ENCODE measurements at regions not wholly inside any gene's neighbourhood (a gene's known extent, or its start where the extent isn't known, plus 50 kb on each side); places are given as distances from the start of the nearest gene placed in this dataset.

DNA sequence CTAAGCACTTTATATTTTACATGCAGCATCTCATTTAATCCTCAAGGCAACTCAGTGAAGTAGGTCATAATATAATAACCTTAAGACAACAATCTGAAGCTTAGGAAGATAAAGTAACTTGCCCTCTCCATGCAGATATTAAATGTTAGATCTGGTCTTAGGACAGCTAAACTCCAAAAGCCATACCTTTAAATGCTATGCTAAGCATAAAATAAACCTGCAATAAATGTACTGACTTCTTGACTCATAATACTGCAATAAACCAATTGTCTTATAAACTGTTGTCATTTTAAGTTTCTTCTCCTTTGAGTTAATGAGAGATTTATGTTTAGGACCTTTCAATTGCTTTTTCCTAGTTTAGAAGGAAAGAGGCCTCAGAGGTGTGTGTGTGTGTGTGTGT, 102.2 kb upstream of the MIER3 start:
- TF ChIP-seq, protein P1, sequence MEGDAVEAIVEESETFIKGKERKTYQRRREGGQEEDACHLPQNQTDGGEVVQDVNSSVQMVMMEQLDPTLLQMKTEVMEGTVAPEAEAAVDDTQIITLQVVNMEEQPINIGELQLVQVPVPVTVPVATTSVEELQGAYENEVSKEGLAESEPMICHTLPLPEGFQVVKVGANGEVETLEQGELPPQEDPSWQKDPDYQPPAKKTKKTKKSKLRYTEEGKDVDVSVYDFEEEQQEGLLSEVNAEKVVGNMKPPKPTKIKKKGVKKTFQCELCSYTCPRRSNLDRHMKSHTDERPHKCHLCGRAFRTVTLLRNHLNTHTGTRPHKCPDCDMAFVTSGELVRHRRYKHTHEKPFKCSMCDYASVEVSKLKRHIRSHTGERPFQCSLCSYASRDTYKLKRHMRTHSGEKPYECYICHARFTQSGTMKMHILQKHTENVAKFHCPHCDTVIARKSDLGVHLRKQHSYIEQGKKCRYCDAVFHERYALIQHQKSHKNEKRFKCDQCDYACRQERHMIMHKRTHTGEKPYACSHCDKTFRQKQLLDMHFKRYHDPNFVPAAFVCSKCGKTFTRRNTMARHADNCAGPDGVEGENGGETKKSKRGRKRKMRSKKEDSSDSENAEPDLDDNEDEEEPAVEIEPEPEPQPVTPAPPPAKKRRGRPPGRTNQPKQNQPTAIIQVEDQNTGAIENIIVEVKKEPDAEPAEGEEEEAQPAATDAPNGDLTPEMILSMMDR (IDR thresholded peaks at IDR 0.05; ENCODE audit: low read depth, low read length), result no peak
- no peak for TF ChIP-seq POLR2A (IDR thresholded peaks at IDR 0.05; ENCODE audit: extremely low read depth, insufficient read length)
- TF ChIP-seq, protein P2, sequence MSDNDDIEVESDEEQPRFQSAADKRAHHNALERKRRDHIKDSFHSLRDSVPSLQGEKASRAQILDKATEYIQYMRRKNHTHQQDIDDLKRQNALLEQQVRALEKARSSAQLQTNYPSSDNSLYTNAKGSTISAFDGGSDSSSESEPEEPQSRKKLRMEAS (IDR thresholded peaks at IDR 0.05; ENCODE audit: low read depth, low read length), result no peak
- TF ChIP-seq MYC (IDR thresholded peaks at IDR 0.05; ENCODE audit: low read depth, low read length), result no peak
